A549 (cell line): ENCODE measurements at regions not wholly inside any gene's neighbourhood (a gene's known extent, or its start where the extent isn't known, plus 50 kb on each side); places are given as distances from the start of the nearest gene placed in this dataset.

Experiments
- POLR2A ChIP-seq: IDR thresholded peaks from 2 replicates; pipeline ENCODE4 v1.6.1; 2012; ENCODE audit warnings: mild to moderate bottlenecking, low read length
- RFX5 ChIP-seq: fragments of 450-650 bp; IDR thresholded peaks from 2 replicates; pipeline ENCODE4 v1.7.1; 2014; ENCODE audit warnings: antibody characterized with exemption, mild to moderate bottlenecking, moderate library complexity
- ZFP36 ChIP-seq: fragments of 450-650 bp; IDR thresholded peaks from 2 replicates; pipeline ENCODE4 v1.6.1; 2014; ENCODE audit warnings: borderline replicate concordance; ENCODE audit not compliant: partially characterized antibody
- TF ChIP-seq, protein P1 (sequence below): fragments of >200 bp; sonication (Bioruptor Twin); formaldehyde crosslinking; IDR thresholded peaks from 3 replicates; pipeline ENCODE4 v1.5.1; 2016
- TF ChIP-seq, protein P2 (sequence below): IDR thresholded peaks from 2 replicates; pipeline ENCODE4 v1.6.1; 2012

GRCh38 chr18:31227497-31228229, 65.0 kb upstream of the DSC1 start:
- TF ChIP-seq, protein P1, sequence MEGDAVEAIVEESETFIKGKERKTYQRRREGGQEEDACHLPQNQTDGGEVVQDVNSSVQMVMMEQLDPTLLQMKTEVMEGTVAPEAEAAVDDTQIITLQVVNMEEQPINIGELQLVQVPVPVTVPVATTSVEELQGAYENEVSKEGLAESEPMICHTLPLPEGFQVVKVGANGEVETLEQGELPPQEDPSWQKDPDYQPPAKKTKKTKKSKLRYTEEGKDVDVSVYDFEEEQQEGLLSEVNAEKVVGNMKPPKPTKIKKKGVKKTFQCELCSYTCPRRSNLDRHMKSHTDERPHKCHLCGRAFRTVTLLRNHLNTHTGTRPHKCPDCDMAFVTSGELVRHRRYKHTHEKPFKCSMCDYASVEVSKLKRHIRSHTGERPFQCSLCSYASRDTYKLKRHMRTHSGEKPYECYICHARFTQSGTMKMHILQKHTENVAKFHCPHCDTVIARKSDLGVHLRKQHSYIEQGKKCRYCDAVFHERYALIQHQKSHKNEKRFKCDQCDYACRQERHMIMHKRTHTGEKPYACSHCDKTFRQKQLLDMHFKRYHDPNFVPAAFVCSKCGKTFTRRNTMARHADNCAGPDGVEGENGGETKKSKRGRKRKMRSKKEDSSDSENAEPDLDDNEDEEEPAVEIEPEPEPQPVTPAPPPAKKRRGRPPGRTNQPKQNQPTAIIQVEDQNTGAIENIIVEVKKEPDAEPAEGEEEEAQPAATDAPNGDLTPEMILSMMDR: no peak
- TF ChIP-seq ZFP36 (no peak), POLR2A (no peak), RFX5 (no peak)
- TF ChIP-seq, protein P2, sequence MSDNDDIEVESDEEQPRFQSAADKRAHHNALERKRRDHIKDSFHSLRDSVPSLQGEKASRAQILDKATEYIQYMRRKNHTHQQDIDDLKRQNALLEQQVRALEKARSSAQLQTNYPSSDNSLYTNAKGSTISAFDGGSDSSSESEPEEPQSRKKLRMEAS: no peak
